ENCODE measurements at regions not wholly inside any gene's neighbourhood (a gene's known extent, or its start where the extent isn't known, plus 50 kb on each side); places are given as distances from the start of the nearest gene placed in this dataset.
"Not testable (repeated sequence)": the region's sequence is repeated elsewhere in the genome, so short reads cannot be mapped to it uniquely, and the experiment has no call there.

GRCh38 chr1:215287362-215287761 is 204.8 kb downstream of the KCNK2 start:
- no peak for DNase-seq (ENCODE audit: low spot score)

- no peak for DNase-seq (ENCODE audit: low spot score)
These were observed 207.5 kb downstream of the KCNK2 start for GRCh38 chr1:215290018-215290417.

- no peak for DNase-seq (ENCODE audit: low spot score)
These were observed 210.4 kb downstream of the KCNK2 start for GRCh38 chr1:215292932-215293331.

- DNase-seq (ENCODE audit: low spot score): no peak
These were observed 223.9 kb downstream of the KCNK2 start for GRCh38 chr1:215306426-215306825.

- DNase-seq (ENCODE audit: low spot score): no peak
These were observed 239.3 kb downstream of the KCNK2 start for GRCh38 chr1:215321802-215322201.

GRCh38 chr1:215323992-215324391 is 241.5 kb downstream of the KCNK2 start:
- not testable (repeated sequence) for DNase-seq (ENCODE audit: low spot score)

GRCh38 chr1:215330426-215330825 is 236.7 kb upstream of the KCTD3 start:
- no peak for DNase-seq (ENCODE audit: low spot score)

- DNase-seq (ENCODE audit: low spot score): no peak
These were observed 222.6 kb upstream of the KCTD3 start for GRCh38 chr1:215344539-215344938.

- DNase-seq (ENCODE audit: low spot score): no peak
These were observed 221.9 kb upstream of the KCTD3 start for GRCh38 chr1:215345208-215345607.

- no peak for DNase-seq (ENCODE audit: low spot score)
These were observed 221.3 kb upstream of the KCTD3 start for GRCh38 chr1:215345766-215346165.

GRCh38 chr1:215357901-215358300 is 209.2 kb upstream of the KCTD3 start:
- DNase-seq (ENCODE audit: low spot score): no peak

- no peak for DNase-seq (ENCODE audit: low spot score)
These were observed 208.7 kb upstream of the KCTD3 start for GRCh38 chr1:215358356-215358755.

GRCh38 chr1:215360031-215360430 is 207.1 kb upstream of the KCTD3 start:
- no peak for DNase-seq (ENCODE audit: low spot score)

- DNase-seq (ENCODE audit: low spot score): peak; percentile 45
These were observed 206.3 kb upstream of the KCTD3 start for GRCh38 chr1:215360758-215361157.

GRCh38 chr1:215375381-215375780 is 191.7 kb upstream of the KCTD3 start:
- DNase-seq (ENCODE audit: low spot score): no peak

GRCh38 chr1:215376544-215377264 is 190.4 kb upstream of the KCTD3 start:
- DNase-seq (ENCODE audit: low spot score): peak; percentile 6

- DNase-seq (ENCODE audit: low spot score): no peak
These were observed 189.4 kb upstream of the KCTD3 start for GRCh38 chr1:215377746-215378145.

- no peak for DNase-seq (ENCODE audit: low spot score)
These were observed 186.5 kb upstream of the KCTD3 start for GRCh38 chr1:215380566-215380965.

GRCh38 chr1:215393476-215393875 is 173.6 kb upstream of the KCTD3 start:
- DNase-seq (ENCODE audit: low spot score): no peak

- no peak for DNase-seq (ENCODE audit: low spot score)
These were observed 172.8 kb upstream of the KCTD3 start for GRCh38 chr1:215394084-215394991.

- DNase-seq (ENCODE audit: low spot score): no peak
These were observed 170.0 kb upstream of the KCTD3 start for GRCh38 chr1:215397106-215397505.

GRCh38 chr1:215397843-215398242 is 169.3 kb upstream of the KCTD3 start:
- DNase-seq (ENCODE audit: low spot score): no peak

- no peak for DNase-seq (ENCODE audit: low spot score)
These were observed 167.3 kb upstream of the KCTD3 start for GRCh38 chr1:215399787-215400186.

Data from H4 (cell line).